HCT116 (cell line): ENCODE measurements at regions not wholly inside any gene's neighbourhood (a gene's known extent, or its start where the extent isn't known, plus 50 kb on each side); places are given as distances from the start of the nearest gene placed in this dataset.

ENCODE experiments used
- ATAC-seq: fragments of 200-7000 bp; cut with Tn5 transposase; 2 replicates; pipeline ENCODE4 v1.9.1; 2020; ENCODE audit warnings: mild to moderate bottlenecking, moderate library complexity
- BruUV-seq: library from RNA; stranded (reverse); fragments of 400-500 nt; replicated peaks from 2 replicates; lab custom pipeline; 2021; lab: Mats Ljungman, UMichigan
- CTCF ChIA-PET: fragments of 300-600 bp; sonication (Branson Sonifier 250); formaldehyde crosslinking; loops from one replicate; lab custom pipeline; 2021; ENCODE audit warnings: antibody characterized with exemption; lab: Charles Lee
- POLR2A ChIA-PET: fragments of 300-600, 350-600 bp; sonication (Branson Sonifier 250); formaldehyde crosslinking; loops from one replicate; lab custom pipeline; 2021; ENCODE audit warnings: antibody characterized with exemption; lab: Charles Lee
- RAD21 ChIA-PET, 2 experiments: fragments of 300-600 bp; sonication (Branson Sonifier 250); formaldehyde crosslinking; loops; one replicate each; lab custom pipeline; 2023; ENCODE audit warnings: low total read pairs in 2 of 2; ENCODE audit not compliant: uncharacterized antibody in 2 of 2, unreplicated experiment in 2 of 2, low non-redundant PET in 1 of 2; lab: Charles Lee
- DNase-seq: peaks from one replicate; pipeline ENCODE4 v3.0.0-alpha.2; 2010; ENCODE audit warnings: low read depth, low spot score
- H2AFZ ChIP-seq: fragments of 200-600 bp; shearing (Covaris generic), sonication (generic); 2 replicates; pipeline ENCODE4 v1.6.1; 2017; ENCODE audit warnings: low read depth, mixed run types, mixed read lengths, antibody characterized with exemption, low read length; ENCODE audit not compliant: poor library complexity, severe bottlenecking
- H3K27ac ChIP-seq: 2 replicates; pipeline ENCODE4 v1.5.1; 2012; ENCODE audit warnings: low read depth, low read length
- H3K27me3 ChIP-seq: fragments of 200-600 bp; sonication (generic); 2 replicates; pipeline ENCODE4 v1.6.1; 2016; ENCODE audit warnings: mixed run types, low read length, mixed read lengths; ENCODE audit not compliant: insufficient read depth
- H3K36me3 ChIP-seq, 2 experiments: fragments of 200-500 bp in 1 of 2; fragments of 200-600 bp in 1 of 2; sonication (Bioruptor generic) in 1 of 2; sonication (generic) in 1 of 2; 2 replicates each; pipeline versions ENCODE4 v1.5.1 to v1.6.1; 2014 to 2016; ENCODE audit warnings: low read length in 2 of 2, inconsistent platforms in 1 of 2, mixed read lengths in 1 of 2, mixed run types in 1 of 2; ENCODE audit not compliant: insufficient read depth in 2 of 2, control insufficient read depth in 1 of 2
- H3K4me1 ChIP-seq, 2 experiments: fragments of 200-600 bp in 1 of 2; sonication (generic) in 1 of 2; 2 replicates each; pipeline versions ENCODE4 v1.5.1 to v1.6.1; 2012 to 2017; ENCODE audit warnings: low read length in 2 of 2, inconsistent platforms in 1 of 2, mild to moderate bottlenecking in 1 of 2, mixed read lengths in 1 of 2, mixed run types in 1 of 2, moderate library complexity in 1 of 2; ENCODE audit not compliant: insufficient read depth in 2 of 2, control insufficient read depth in 1 of 2
- H3K4me2 ChIP-seq: fragments of 200-600 bp; sonication (generic); 2 replicates; pipeline ENCODE4 v1.6.1; 2017; ENCODE audit warnings: mixed run types, low read length, mixed read lengths
- H3K4me3 ChIP-seq, 2 experiments: fragments of 200-600 bp in 1 of 2; sonication (generic) in 1 of 2; replicated peaks in 1 of 2; 2 replicates each; pipeline ENCODE4 v1.5.1; 2011 to 2016; ENCODE audit warnings: low read length in 2 of 2, control low read depth in 1 of 2, low read depth in 1 of 2, mild to moderate bottlenecking in 1 of 2, mixed read lengths in 1 of 2, mixed run types in 1 of 2
- H3K79me2 ChIP-seq: fragments of 200-600 bp; sonication (generic); 2 replicates; pipeline ENCODE4 v1.6.1; 2017; ENCODE audit warnings: mild to moderate bottlenecking, mixed run types, low read length, moderate library complexity, mixed read lengths; ENCODE audit not compliant: insufficient read depth
- H3K9ac ChIP-seq: fragments of 200-600 bp; sonication (generic); 2 replicates; pipeline ENCODE4 v1.6.1; 2016; ENCODE audit warnings: low read length, mixed read lengths
- H3K9me2 ChIP-seq: fragments of 200-600 bp; sonication (generic), shearing (Covaris generic); 2 replicates; pipeline ENCODE4 v1.6.1; 2017; ENCODE audit warnings: mixed run types, mild to moderate bottlenecking, moderate library complexity; ENCODE audit not compliant: insufficient read depth
- H3K9me3 ChIP-seq, 2 experiments: fragments of 200-500 bp in 1 of 2; fragments of 200-600 bp in 1 of 2; sonication (Bioruptor generic) in 1 of 2; sonication (generic) in 1 of 2; 2 replicates each; pipeline ENCODE4 v1.6.1; 2014 to 2017; ENCODE audit warnings: low read length in 2 of 2, mixed read lengths in 2 of 2, inconsistent platforms in 1 of 2, low read depth in 1 of 2, mild to moderate bottlenecking in 1 of 2, mixed run types in 1 of 2, moderate library complexity in 1 of 2; ENCODE audit not compliant: control insufficient read depth in 1 of 2, insufficient read depth in 1 of 2
- H4K20me1 ChIP-seq: fragments of 200-600 bp; sonication (generic), shearing (Covaris generic); 2 replicates; pipeline ENCODE4 v1.6.1; 2017; ENCODE audit warnings: mixed run types, mild to moderate bottlenecking, moderate library complexity; ENCODE audit not compliant: insufficient read depth
- ATF3 ChIP-seq: IDR thresholded peaks from 2 replicates; pipeline ENCODE4 v1.6.1; 2012
- CEBPB ChIP-seq: IDR thresholded peaks from 2 replicates; pipeline ENCODE4 v1.6.1; 2012; ENCODE audit warnings: low read depth
- EGR1 ChIP-seq: IDR thresholded peaks from 2 replicates; pipeline ENCODE4 v1.6.1; 2012; ENCODE audit warnings: low read depth
- EZH2phosphoT487 ChIP-seq: fragments of 200-600 bp; IDR thresholded peaks from 2 replicates; pipeline ENCODE4 v1.6.1; 2018; ENCODE audit warnings: antibody characterized with exemption, borderline replicate concordance
- FOSL1 ChIP-seq: IDR thresholded peaks from 2 replicates; pipeline ENCODE4 v1.6.1; 2012; ENCODE audit warnings: low read depth
- JUND ChIP-seq: IDR thresholded peaks from 2 replicates; pipeline ENCODE4 v1.6.1; 2012
- POLR2AphosphoS5 ChIP-seq: IDR thresholded peaks from 2 replicates; pipeline ENCODE4 v1.6.1; 2011; ENCODE audit warnings: mild to moderate bottlenecking, low read depth, low read length, moderate library complexity
- RAD21 ChIP-seq: IDR thresholded peaks from 2 replicates; pipeline ENCODE4 v1.6.1; 2012; ENCODE audit warnings: low read depth, mild to moderate bottlenecking
- REST ChIP-seq: IDR thresholded peaks from 2 replicates; pipeline ENCODE4 v1.6.1; 2012; ENCODE audit warnings: low read depth
- SIN3A ChIP-seq: IDR thresholded peaks from 2 replicates; pipeline ENCODE4 v1.6.1; 2012; ENCODE audit warnings: low read depth
- SP1 ChIP-seq: IDR thresholded peaks from 2 replicates; pipeline ENCODE4 v1.6.1; 2012; ENCODE audit warnings: low read depth
- SRF ChIP-seq: IDR thresholded peaks from 2 replicates; pipeline ENCODE4 v1.6.1; 2012; ENCODE audit warnings: low read depth
- TCF7L2 ChIP-seq: IDR thresholded peaks from 2 replicates; pipeline ENCODE4 v1.7.0; 2011; ENCODE audit warnings: borderline replicate concordance, inconsistent platforms; ENCODE audit not compliant: insufficient read depth, insufficient read length; ENCODE audit errors: extremely low read depth
- YY1 ChIP-seq: IDR thresholded peaks from 2 replicates; pipeline ENCODE4 v1.6.1; 2011; ENCODE audit warnings: low read length, low read depth, moderate library complexity, mild to moderate bottlenecking; ENCODE audit not compliant: insufficient replicate concordance; ENCODE audit errors: extremely low read depth
- ZFX ChIP-seq: fragments of 450-650 bp; IDR thresholded peaks from 2 replicates; pipeline ENCODE4 v1.6.1; 2017
- ZNF274 ChIP-seq: fragments of 200-500 bp; sonication (Bioruptor generic); IDR thresholded peaks from 2 replicates; pipeline ENCODE4 v1.6.1; 2014; ENCODE audit warnings: mild to moderate bottlenecking, low read depth, low read length, inconsistent platforms
- intact Hi-C: fragments of 100-400 bp; cut with micrococcal nuclease; formaldehyde crosslinking; loops from 2 replicates; pipeline ENCODE4 v1.10.0; 2022
- TF ChIP-seq, protein P1 (sequence below): IDR thresholded peaks from 2 replicates; pipeline ENCODE4 v1.6.1; 2012
- TF ChIP-seq, protein P2 (sequence below): IDR thresholded peaks from 2 replicates; pipeline ENCODE4 v1.6.1; 2011; ENCODE audit warnings: mild to moderate bottlenecking, low read length, moderate library complexity; ENCODE audit not compliant: insufficient replicate concordance; ENCODE audit errors: extremely low read depth

- H3K9me2 ChIP-seq = no peaks in the 10 kb centered on the region
- H4K20me1 ChIP-seq = no peaks in the 10 kb centered on the region
- intact Hi-C loops = loop anchor here (10.0 kb wide), 1 partner anchor 410 kb away; no protein-coding TSS in a partner anchor
- DNase-seq = no peak
- no peak overlapping the region for H3K27ac ChIP-seq
- no peak overlapping the region for H3K4me3 ChIP-seq
- RAD21 ChIA-PET = no interaction called here
- BruUV-seq = no TSS peak
- no peak overlapping the region for H3K9ac ChIP-seq
- H3K36me3 ChIP-seq = no peaks in the 10 kb centered on the region
- CTCF ChIA-PET = interaction anchor here (1.6 to 2.3 kb wide), 3 partner anchors 22 to 1784 kb away, joined by 4 to 15 read pairs (median 11); no protein-coding TSS in a partner anchor
- no peaks in the 10 kb centered on the region for H3K9me3 ChIP-seq
- no peak overlapping the region for H2AFZ ChIP-seq
- H3K79me2 ChIP-seq = no peaks in the 10 kb centered on the region
- no peaks in the 10 kb centered on the region for H3K4me1 ChIP-seq
- POLR2A ChIA-PET = no interaction called here
- H3K4me2 ChIP-seq = no peak overlapping the region
- 0 out of 2 replicates have a peak, but pooled peaks cover 4% of the 10 kb centered on the region for H3K27me3 ChIP-seq
- TF ChIP-seq POLR2AphosphoS5 (no peak), JUND (no peak), EZH2phosphoT487 (no peak), EGR1 (no peak), RAD21 (no peak), SIN3A (no peak), CEBPB (no peak), REST (no peak), ATF3 (no peak), SRF (no peak), FOSL1 (no peak), YY1 (no peak), ZFX (no peak), TCF7L2 (no peak), SP1 (no peak), ZNF274 (no peak)
- TF ChIP-seq, protein P1, sequence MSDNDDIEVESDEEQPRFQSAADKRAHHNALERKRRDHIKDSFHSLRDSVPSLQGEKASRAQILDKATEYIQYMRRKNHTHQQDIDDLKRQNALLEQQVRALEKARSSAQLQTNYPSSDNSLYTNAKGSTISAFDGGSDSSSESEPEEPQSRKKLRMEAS = no peak
- TF ChIP-seq, protein P2, sequence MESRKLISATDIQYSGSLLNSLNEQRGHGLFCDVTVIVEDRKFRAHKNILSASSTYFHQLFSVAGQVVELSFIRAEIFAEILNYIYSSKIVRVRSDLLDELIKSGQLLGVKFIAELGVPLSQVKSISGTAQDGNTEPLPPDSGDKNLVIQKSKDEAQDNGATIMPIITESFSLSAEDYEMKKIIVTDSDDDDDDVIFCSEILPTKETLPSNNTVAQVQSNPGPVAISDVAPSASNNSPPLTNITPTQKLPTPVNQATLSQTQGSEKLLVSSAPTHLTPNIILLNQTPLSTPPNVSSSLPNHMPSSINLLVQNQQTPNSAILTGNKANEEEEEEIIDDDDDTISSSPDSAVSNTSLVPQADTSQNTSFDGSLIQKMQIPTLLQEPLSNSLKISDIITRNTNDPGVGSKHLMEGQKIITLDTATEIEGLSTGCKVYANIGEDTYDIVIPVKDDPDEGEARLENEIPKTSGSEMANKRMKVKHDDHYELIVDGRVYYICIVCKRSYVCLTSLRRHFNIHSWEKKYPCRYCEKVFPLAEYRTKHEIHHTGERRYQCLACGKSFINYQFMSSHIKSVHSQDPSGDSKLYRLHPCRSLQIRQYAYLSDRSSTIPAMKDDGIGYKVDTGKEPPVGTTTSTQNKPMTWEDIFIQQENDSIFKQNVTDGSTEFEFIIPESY = no peak
- no peak for ATAC-seq
These were observed 91.2 kb downstream of the POU3F3 start for GRCh38 chr2:104945121-104945520.
